A673 (cell line): ENCODE measurements at regions not wholly inside any gene's neighbourhood (a gene's known extent, or its start where the extent isn't known, plus 50 kb on each side); places are given as distances from the start of the nearest gene placed in this dataset.

Source experiments
- EZH2 ChIP-seq: fragments of 200-600 bp; sonication (generic); IDR thresholded peaks from 2 replicates; pipeline ENCODE4 v1.6.1; 2017; ENCODE audit warnings: borderline replicate concordance, low read depth, mild to moderate bottlenecking, mixed read lengths, antibody characterized with exemption, low read length; ENCODE audit not compliant: poor library complexity, severe bottlenecking
- TF ChIP-seq, protein P1 (sequence below): fragments of 300-800, 200-600 bp; sonication (generic); conservative IDR thresholded peaks from 2 replicates; pipeline ENCODE4 v1.5.1; 2017; ENCODE audit warnings: low read depth, mild to moderate bottlenecking, antibody characterized with exemption, low read length, moderate library complexity, mixed read lengths

DNA sequence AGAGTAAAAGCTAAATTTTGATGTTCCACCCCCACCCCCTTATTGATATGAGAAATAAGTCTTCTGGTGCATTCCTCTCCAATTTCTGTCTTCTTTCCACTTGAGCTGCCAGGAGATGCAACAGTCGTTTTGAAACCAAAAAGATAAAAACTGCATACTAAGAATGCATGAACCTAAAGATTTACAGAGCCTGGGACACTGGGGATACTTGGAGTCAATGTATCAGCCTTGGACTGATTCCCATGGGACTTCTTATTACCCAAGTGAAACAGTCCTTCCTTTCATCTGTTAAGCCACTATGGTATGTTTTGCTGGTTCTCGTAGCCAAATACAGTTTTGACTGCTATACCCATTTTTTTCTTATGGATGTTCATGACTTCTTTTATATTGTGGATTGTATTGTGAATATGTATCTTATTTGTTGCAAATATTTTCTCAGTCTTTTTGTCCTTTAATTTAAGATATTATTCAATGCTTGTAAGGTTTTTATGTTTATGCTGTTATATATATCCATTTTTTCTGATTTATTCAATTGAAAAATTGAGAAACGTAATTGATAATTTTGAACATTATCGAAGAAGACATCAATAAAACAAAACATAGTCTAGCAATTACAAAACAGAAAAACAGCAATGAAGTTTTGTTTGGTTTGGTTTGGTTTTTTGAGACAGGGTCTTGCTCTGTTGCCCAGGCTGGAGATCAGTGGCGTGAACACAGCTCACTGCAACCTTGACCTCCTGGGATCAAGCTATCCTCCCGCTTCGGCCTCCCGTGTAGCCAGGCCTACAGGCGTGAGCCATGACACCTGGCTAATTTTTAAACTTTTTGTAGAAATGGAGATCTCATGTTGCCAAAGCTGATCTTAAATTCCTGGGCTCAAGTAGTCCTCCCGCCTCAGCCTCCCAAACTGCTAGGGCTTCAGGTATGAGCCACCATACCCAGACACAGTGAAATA is 85.4 kb upstream of the ETV6 start:
- TF ChIP-seq, protein P1, sequence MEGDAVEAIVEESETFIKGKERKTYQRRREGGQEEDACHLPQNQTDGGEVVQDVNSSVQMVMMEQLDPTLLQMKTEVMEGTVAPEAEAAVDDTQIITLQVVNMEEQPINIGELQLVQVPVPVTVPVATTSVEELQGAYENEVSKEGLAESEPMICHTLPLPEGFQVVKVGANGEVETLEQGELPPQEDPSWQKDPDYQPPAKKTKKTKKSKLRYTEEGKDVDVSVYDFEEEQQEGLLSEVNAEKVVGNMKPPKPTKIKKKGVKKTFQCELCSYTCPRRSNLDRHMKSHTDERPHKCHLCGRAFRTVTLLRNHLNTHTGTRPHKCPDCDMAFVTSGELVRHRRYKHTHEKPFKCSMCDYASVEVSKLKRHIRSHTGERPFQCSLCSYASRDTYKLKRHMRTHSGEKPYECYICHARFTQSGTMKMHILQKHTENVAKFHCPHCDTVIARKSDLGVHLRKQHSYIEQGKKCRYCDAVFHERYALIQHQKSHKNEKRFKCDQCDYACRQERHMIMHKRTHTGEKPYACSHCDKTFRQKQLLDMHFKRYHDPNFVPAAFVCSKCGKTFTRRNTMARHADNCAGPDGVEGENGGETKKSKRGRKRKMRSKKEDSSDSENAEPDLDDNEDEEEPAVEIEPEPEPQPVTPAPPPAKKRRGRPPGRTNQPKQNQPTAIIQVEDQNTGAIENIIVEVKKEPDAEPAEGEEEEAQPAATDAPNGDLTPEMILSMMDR = no peak
- TF ChIP-seq EZH2 = no peak
